ENCODE measurements at regions not wholly inside any gene's neighbourhood (a gene's known extent, or its start where the extent isn't known, plus 50 kb on each side); places are given as distances from the start of the nearest gene placed in this dataset.

- TF ChIP-seq CTCF (IDR thresholded peaks at IDR 0.05; ENCODE audit: insufficient read depth, low read depth, low read length): no peak
- no peak for TF ChIP-seq EZH2 (IDR thresholded peaks at IDR 0.05; ENCODE audit: insufficient read depth, low read length)
These were observed 558.9 kb upstream of the PKDCC start for GRCh38 chr2:41488888-41489287.

All from astrocyte (in vitro differentiated cells and primary cell).